ENCODE measurements at regions not wholly inside any gene's neighbourhood (a gene's known extent, or its start where the extent isn't known, plus 50 kb on each side); places are given as distances from the start of the nearest gene placed in this dataset.

DNA sequence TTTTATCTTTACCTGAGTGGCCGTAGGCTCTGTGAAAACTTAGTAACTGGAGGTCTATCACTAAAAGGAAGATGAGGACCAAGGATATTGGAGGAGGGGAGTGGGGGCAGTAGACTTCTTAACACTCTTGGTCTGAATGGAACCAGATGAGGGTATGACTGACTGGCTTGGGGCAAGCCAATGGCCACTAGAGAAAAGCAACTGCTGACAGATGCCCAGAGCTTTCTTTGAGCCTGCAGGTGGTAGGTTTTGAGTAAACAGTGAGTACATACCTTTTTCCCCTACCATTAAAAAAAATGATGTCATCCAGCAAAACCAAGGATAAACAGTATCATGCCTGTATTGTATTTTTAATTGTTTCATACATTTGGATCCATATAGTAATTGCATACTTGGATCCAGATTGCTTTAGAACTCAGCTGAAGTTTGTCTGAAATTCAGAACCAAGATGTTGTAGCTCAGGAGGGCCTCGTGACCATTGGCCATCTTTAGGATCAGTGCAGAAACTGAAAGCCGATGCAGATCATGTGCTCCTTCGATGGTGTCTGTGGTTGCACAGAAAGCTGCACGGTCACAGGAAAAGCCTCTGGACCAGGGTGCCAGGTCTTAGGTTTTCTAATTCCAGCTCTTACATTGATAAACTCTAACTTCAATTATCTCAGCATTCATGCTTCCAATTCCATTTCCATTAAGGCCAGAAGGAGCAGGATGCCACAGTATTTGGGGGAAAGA lies 131.0 kb downstream of the PDGFRA start:
- POLR2A ChIA-PET, result interaction anchor here (0.5 kb wide), 1 partner anchor 503 kb away, joined by 3 read pairs; no protein-coding TSS in a partner anchor
- DNase-seq, result no peak
- Histone ChIP-seq H3K27ac (ENCODE audit: insufficient read depth in 1 of 2, low read depth in 1 of 2, low read length in 2 of 2, poor library complexity in 1 of 2, severe bottlenecking in 2 of 2) (no peak overlapping the region), H3K36me3 (ENCODE audit: control insufficient read depth in 4 of 4, insufficient read depth in 4 of 4, low read length in 3 of 4) (no peaks in the 10 kb centered on the region), H3K4me3 (ENCODE audit: control insufficient read depth in 1 of 7, extremely low read depth in 1 of 7, insufficient read depth in 4 of 7, low read depth in 2 of 7, low read length in 6 of 7) (no peak overlapping the region), H3K27me3 (replicated peaks in 2 of 5; ENCODE audit: control insufficient read depth in 4 of 5, insufficient read depth in 5 of 5, low read length in 4 of 5) (no peaks in the 10 kb centered on the region), H3K4me1 (ENCODE audit: control extremely low read depth in 1 of 4, control insufficient read depth in 4 of 4, insufficient read depth in 4 of 4, low read length in 3 of 4) (no peaks in the 10 kb centered on the region), H3K9me3 (ENCODE audit: control extremely low read depth in 1 of 5, control insufficient read depth in 4 of 5, insufficient read depth in 2 of 5, low read depth in 1 of 5, low read length in 4 of 5) (no peaks in the 10 kb centered on the region)
- WGBS (ENCODE audit: insufficient coverage), result 46% methylated on average over 5 of the region's 5 CpGs
- CTCF ChIA-PET, result interaction anchor here (1.3 kb wide), 1 partner anchor 25 kb away, joined by 3 read pairs; no protein-coding TSS in a partner anchor

GRCh38 chr4:54363037-54363436 lies 133.9 kb downstream of the PDGFRA start:
- no peaks in the 10 kb centered on the region for H3K36me3 ChIP-seq (ENCODE audit: control insufficient read depth in 4 of 4, insufficient read depth in 4 of 4, low read length in 3 of 4)
- H3K4me1 ChIP-seq (ENCODE audit: control extremely low read depth in 1 of 4, control insufficient read depth in 4 of 4, insufficient read depth in 4 of 4, low read length in 3 of 4), result peaks cover 0 to under 1% (median 0%) of the 10 kb centered on the region in 4 experiments
- H3K27ac ChIP-seq (ENCODE audit: insufficient read depth in 1 of 2, low read depth in 1 of 2, low read length in 2 of 2, poor library complexity in 1 of 2, severe bottlenecking in 2 of 2), result no peak overlapping the region
- no peaks in the 10 kb centered on the region for H3K27me3 ChIP-seq (replicated peaks in 2 of 5; ENCODE audit: control insufficient read depth in 4 of 5, insufficient read depth in 5 of 5, low read length in 4 of 5)
- H3K9me3 ChIP-seq (ENCODE audit: control extremely low read depth in 1 of 5, control insufficient read depth in 4 of 5, insufficient read depth in 2 of 5, low read depth in 1 of 5, low read length in 4 of 5), result no peaks in the 10 kb centered on the region
- 95% methylated on average over 7 of the region's 8 CpGs for WGBS (ENCODE audit: insufficient coverage)
- POLR2A ChIA-PET, result no interaction called here
- H3K4me3 ChIP-seq (ENCODE audit: control insufficient read depth in 1 of 7, extremely low read depth in 1 of 7, insufficient read depth in 4 of 7, low read depth in 2 of 7, low read length in 6 of 7), result no peak overlapping the region
- CTCF ChIA-PET, result no interaction called here
- no peak for DNase-seq

DNA sequence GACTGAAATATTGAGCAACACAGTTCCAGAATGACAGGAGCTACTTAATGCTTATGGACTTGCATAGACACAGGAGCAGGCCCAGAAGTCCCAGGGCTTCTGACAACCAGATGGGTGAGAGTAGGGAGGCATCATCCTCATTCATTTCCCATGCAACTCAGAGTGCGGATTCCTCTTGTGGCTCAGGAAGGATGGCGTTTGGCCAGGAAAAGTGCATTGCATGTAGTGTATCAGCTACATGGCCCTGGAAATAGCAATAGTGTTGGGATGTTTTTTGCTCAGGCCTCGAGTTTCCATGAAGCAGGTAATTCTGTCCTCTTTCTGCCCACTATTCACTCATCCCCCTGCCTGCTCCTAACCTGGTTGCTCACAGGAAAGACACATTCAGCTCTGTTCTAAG lies 136.6 kb downstream of the PDGFRA start:
- POLR2A ChIA-PET, result no interaction called here
- H3K4me3 ChIP-seq (ENCODE audit: control insufficient read depth in 1 of 7, extremely low read depth in 1 of 7, insufficient read depth in 4 of 7, low read depth in 2 of 7, low read length in 6 of 7), result no peak overlapping the region
- no peaks in the 10 kb centered on the region for H3K27me3 ChIP-seq (replicated peaks in 2 of 5; ENCODE audit: control insufficient read depth in 4 of 5, insufficient read depth in 5 of 5, low read length in 4 of 5)
- CTCF ChIA-PET, result interaction anchor here (1.0 to 1.3 kb wide), 4 partner anchors 10 to 581 kb away, joined by 3 read pairs; no protein-coding TSS in a partner anchor
- no peak for DNase-seq
- H3K36me3 ChIP-seq (ENCODE audit: control insufficient read depth in 4 of 4, insufficient read depth in 4 of 4, low read length in 3 of 4), result no peaks in the 10 kb centered on the region
- H3K4me1 ChIP-seq (ENCODE audit: control extremely low read depth in 1 of 4, control insufficient read depth in 4 of 4, insufficient read depth in 4 of 4, low read length in 3 of 4), result peaks cover 4 to 14% (median 9%) of the 10 kb centered on the region in 4 experiments
- no peaks in the 10 kb centered on the region for H3K9me3 ChIP-seq (ENCODE audit: control extremely low read depth in 1 of 5, control insufficient read depth in 4 of 5, insufficient read depth in 2 of 5, low read depth in 1 of 5, low read length in 4 of 5)
- H3K27ac ChIP-seq (ENCODE audit: insufficient read depth in 1 of 2, low read depth in 1 of 2, low read length in 2 of 2, poor library complexity in 1 of 2, severe bottlenecking in 2 of 2), result no peak overlapping the region
- 100% methylated on average over 2 of the region's 3 CpGs for WGBS (ENCODE audit: insufficient coverage)

- Histone ChIP-seq H3K27ac (ENCODE audit: insufficient read depth in 1 of 2, low read depth in 1 of 2, low read length in 2 of 2, poor library complexity in 1 of 2, severe bottlenecking in 2 of 2) (no peak overlapping the region), H3K27me3 (replicated peaks in 2 of 5; ENCODE audit: control insufficient read depth in 4 of 5, insufficient read depth in 5 of 5, low read length in 4 of 5) (no peaks in the 10 kb centered on the region), H3K36me3 (ENCODE audit: control insufficient read depth in 4 of 4, insufficient read depth in 4 of 4, low read length in 3 of 4) (no peaks in the 10 kb centered on the region), H3K4me1 (ENCODE audit: control extremely low read depth in 1 of 4, control insufficient read depth in 4 of 4, insufficient read depth in 4 of 4, low read length in 3 of 4) (peaks cover 4 to 14% (median 9%) of the 10 kb centered on the region in 4 experiments), H3K4me3 (ENCODE audit: control insufficient read depth in 1 of 7, extremely low read depth in 1 of 7, insufficient read depth in 4 of 7, low read depth in 2 of 7, low read length in 6 of 7) (no peak overlapping the region), H3K9me3 (ENCODE audit: control extremely low read depth in 1 of 5, control insufficient read depth in 4 of 5, insufficient read depth in 2 of 5, low read depth in 1 of 5, low read length in 4 of 5) (no peaks in the 10 kb centered on the region)
- WGBS (ENCODE audit: insufficient coverage), result no CpG with 5 or more reads among the region's 1 CpG
- ChIA-PET POLR2A (no interaction called here), CTCF (interaction anchor here (0.9 to 1.0 kb wide), 2 partner anchors 18 to 603 kb away, joined by 3 read pairs; no protein-coding TSS in a partner anchor)
- no peak for DNase-seq
These were observed 138.0 kb downstream of the PDGFRA start for GRCh38 chr4:54367059-54367458.

DNA sequence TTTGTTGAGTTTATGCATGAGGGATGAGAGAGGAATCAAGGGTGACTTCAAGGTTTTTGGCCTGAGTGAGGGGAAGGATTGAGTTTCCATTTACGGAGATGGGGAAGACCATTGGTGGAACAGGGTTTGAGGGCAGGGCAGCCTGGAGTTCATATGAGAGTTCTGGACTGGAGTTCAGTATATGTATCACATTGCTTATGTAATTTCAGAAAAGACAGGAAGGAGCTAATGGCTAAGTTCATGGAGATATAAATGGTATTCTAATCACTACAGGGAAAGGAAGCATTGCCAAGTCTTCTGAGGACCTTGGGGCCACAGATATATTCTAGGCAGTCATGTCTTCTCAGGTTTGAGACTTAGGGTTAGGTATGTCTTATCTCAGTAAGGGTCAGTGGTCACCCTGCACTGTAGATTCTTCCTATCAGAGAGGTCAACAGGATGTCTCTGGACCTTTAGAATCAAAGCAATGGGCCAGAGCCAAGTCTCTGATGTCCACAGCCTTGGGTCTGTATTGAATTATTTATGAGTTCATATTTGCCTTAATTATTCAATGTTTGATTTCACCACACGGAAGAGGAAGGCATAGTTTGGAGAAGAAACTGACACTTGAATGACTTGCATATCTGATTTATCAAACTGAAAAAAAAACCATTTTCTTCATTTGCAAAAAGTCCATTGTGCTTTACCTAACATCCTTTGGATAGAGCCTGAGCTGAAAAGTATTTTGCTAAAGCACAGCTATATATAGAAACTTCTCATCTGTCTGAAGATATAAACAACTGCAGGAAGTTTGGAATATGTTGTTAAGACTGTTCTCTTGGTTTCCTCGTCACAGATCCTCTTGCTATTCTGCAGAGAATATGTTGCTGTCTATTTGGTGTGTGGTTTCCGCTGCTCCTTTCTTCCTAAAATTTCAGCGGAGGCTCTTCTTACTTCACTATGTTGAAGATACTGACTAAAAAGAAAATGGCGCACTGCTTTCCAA lies 139.5 kb downstream of the PDGFRA start:
- peaks cover 4 to 14% (median 9%) of the 10 kb centered on the region in 4 experiments for H3K4me1 ChIP-seq (ENCODE audit: control extremely low read depth in 1 of 4, control insufficient read depth in 4 of 4, insufficient read depth in 4 of 4, low read length in 3 of 4)
- H3K4me3 ChIP-seq (ENCODE audit: control insufficient read depth in 1 of 7, extremely low read depth in 1 of 7, insufficient read depth in 4 of 7, low read depth in 2 of 7, low read length in 6 of 7), result peak overlapping the region in 1 of 7 experiments; percentile 17
- H3K36me3 ChIP-seq (ENCODE audit: control insufficient read depth in 4 of 4, insufficient read depth in 4 of 4, low read length in 3 of 4), result no peaks in the 10 kb centered on the region
- ChIA-PET POLR2A (no interaction called here), CTCF (no interaction called here)
- DNase-seq, result peak in 2 of 3 donors; percentile 54 to 63
- no peaks in the 10 kb centered on the region for H3K27me3 ChIP-seq (replicated peaks in 2 of 5; ENCODE audit: control insufficient read depth in 4 of 5, insufficient read depth in 5 of 5, low read length in 4 of 5)
- 100% methylated on average over 1 of the region's 6 CpGs for WGBS (ENCODE audit: insufficient coverage)
- peak overlapping the region in 1 of 2 experiments; percentile 28 for H3K27ac ChIP-seq (ENCODE audit: insufficient read depth in 1 of 2, low read depth in 1 of 2, low read length in 2 of 2, poor library complexity in 1 of 2, severe bottlenecking in 2 of 2)
- H3K9me3 ChIP-seq (ENCODE audit: control extremely low read depth in 1 of 5, control insufficient read depth in 4 of 5, insufficient read depth in 2 of 5, low read depth in 1 of 5, low read length in 4 of 5), result no peaks in the 10 kb centered on the region

DNA sequence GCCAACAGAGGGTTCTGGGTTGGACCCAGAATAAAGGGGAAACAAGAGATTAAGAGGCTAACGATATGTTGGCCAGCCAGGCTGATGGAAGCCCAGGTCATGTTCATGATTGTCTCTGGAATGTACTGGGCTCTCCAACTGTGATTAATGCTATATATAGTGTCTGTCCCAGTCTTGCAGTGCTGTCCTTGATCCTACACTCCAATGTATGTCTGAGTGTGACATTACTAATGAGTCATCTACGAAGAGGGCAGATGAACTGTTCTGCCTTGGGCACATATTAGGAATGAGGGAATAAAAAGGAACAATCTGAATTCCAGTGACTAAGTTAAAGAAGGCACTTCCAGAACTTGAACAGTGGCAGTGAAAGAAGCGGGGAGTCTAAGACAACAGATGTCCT lies 142.1 kb downstream of the PDGFRA start:
- CTCF ChIA-PET, result interaction anchor here (0.8 to 1.3 kb wide), 3 partner anchors 14 to 69 kb away, joined by 3 read pairs; no protein-coding TSS in a partner anchor
- Histone ChIP-seq H3K27ac (ENCODE audit: insufficient read depth in 1 of 2, low read depth in 1 of 2, low read length in 2 of 2, poor library complexity in 1 of 2, severe bottlenecking in 2 of 2) (no peak overlapping the region), H3K9me3 (ENCODE audit: control extremely low read depth in 1 of 5, control insufficient read depth in 4 of 5, insufficient read depth in 2 of 5, low read depth in 1 of 5, low read length in 4 of 5) (no peaks in the 10 kb centered on the region), H3K4me3 (ENCODE audit: control insufficient read depth in 1 of 7, extremely low read depth in 1 of 7, insufficient read depth in 4 of 7, low read depth in 2 of 7, low read length in 6 of 7) (no peak overlapping the region), H3K36me3 (ENCODE audit: control insufficient read depth in 4 of 4, insufficient read depth in 4 of 4, low read length in 3 of 4) (no peaks in the 10 kb centered on the region), H3K4me1 (ENCODE audit: control extremely low read depth in 1 of 4, control insufficient read depth in 4 of 4, insufficient read depth in 4 of 4, low read length in 3 of 4) (peaks cover 4 to 14% (median 9%) of the 10 kb centered on the region in 4 experiments), H3K27me3 (replicated peaks in 2 of 5; ENCODE audit: control insufficient read depth in 4 of 5, insufficient read depth in 5 of 5, low read length in 4 of 5) (no peaks in the 10 kb centered on the region)
- 96% methylated on average over 3 of the region's 3 CpGs for WGBS (ENCODE audit: insufficient coverage)
- no peak for DNase-seq
- POLR2A ChIA-PET, result no interaction called here
